Sigmoid colon (tissue), 6 donors: ENCODE measurements at regions not wholly inside any gene's neighbourhood (a gene's known extent, or its start where the extent isn't known, plus 50 kb on each side); places are given as distances from the start of the nearest gene placed in this dataset.

Experiments used
- DNase-seq: peaks from one replicate; pipeline ENCODE4 v3.0.0-alpha.2; 2019
- H3K27ac ChIP-seq, 4 donors: fragments of 200-600 bp; sonication (generic); one replicate each; pipeline ENCODE4 v1.5.1; 2016 to 2019; ENCODE audit warnings: mild to moderate bottlenecking in 1 of 4
- H3K27me3 ChIP-seq, 3 donors: fragments of 200-600 bp; sonication (generic); one replicate each; pipeline ENCODE4 v1.5.1; 2019; ENCODE audit warnings: mild to moderate bottlenecking in 1 of 3
- H3K36me3 ChIP-seq, 4 donors: fragments of 200-600 bp; sonication (generic); one replicate each; pipeline ENCODE4 v1.5.1; 2016 to 2019
- H3K4me1 ChIP-seq, 4 donors: fragments of 200-600 bp; sonication (generic); one replicate each; pipeline ENCODE4 v1.5.1; 2017 to 2019
- H3K4me3 ChIP-seq, 4 donors: fragments of 200-600 bp; sonication (generic); one replicate each; pipeline ENCODE4 v1.5.1; 2017 to 2019; ENCODE audit warnings: mild to moderate bottlenecking in 2 of 4, moderate library complexity in 1 of 4
- H3K9me3 ChIP-seq, 4 donors: fragments of 200-600 bp in 3 of 4; sonication (generic) in 3 of 4; one replicate each; pipeline versions ENCODE4 v1.5.1 to v1.6.1; 2013 to 2019
- EP300 ChIP-seq, 4 donors: sonication (generic); formaldehyde crosslinking; IDR thresholded peaks; one replicate each; pipeline ENCODE4 v1.6.1; 2017; ENCODE audit warnings: antibody characterized with exemption in 4 of 4
- POLR2A ChIP-seq, 2 donors: fragments of 450-650 bp; IDR thresholded peaks; one replicate each; pipeline ENCODE4 v1.6.1; 2016; ENCODE audit warnings: antibody characterized with exemption in 2 of 2, mild to moderate bottlenecking in 2 of 2, moderate library complexity in 2 of 2
- POLR2AphosphoS5 ChIP-seq, 4 donors: sonication (generic); formaldehyde crosslinking; IDR thresholded peaks; one replicate each; pipeline ENCODE4 v1.6.1; 2017; ENCODE audit warnings: antibody characterized with exemption in 4 of 4
- WGBS, 2 donors: extraction: QIAGEN DNeasy Blood & Tissue Kit; methylation state at CpG; one replicate each; pipeline ENCODE4 v1.1.7; 2013; 5-methylcytosine and 5-hydroxymethylcytosine counted together
- intact Hi-C: fragments of 100-400 bp; cut with DNase I; formaldehyde crosslinking; loops from one replicate; pipeline ENCODE4 v1.15.1; 2023
- TF ChIP-seq, protein P1 (sequence below), 4 experiments: fragments of 450-650 bp in 3 of 4; fragments of 200-600 bp in 1 of 4; IDR thresholded peaks; one replicate each; pipeline ENCODE4 v1.5.1; 2016 to 2019; ENCODE audit warnings: antibody characterized with exemption in 4 of 4, mild to moderate bottlenecking in 3 of 4, moderate library complexity in 2 of 4
- donor health status: healthy with polysubstance abuse.
- donor health status: healthy.

DNA sequence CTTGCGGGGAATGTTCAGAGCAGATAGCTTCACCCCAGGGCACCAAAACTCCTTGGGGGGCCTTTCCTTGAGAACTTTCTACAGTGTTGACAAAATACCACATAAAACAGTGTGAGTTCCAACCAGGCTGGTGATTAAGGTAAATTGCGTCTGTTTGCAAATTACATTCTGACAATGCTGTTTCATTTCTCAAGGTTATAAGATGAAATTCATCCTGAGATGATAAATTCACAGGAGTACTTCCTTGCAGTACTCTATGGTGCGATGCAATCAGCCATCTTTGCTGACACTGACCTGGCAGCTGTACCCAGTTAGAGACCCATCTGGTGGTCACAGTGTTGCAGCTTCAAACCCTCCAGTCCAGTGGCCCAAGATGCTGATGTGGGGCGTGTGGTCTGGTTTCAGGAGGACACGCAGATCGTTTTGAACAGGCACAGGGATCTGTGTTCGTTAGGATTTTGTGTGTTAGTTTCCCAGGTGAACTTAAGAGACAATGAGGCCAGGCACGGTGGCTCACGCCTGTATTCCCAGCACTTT, 99.5 kb upstream of the SLC66A3 start:
- Histone ChIP-seq H3K4me3 (no peak overlapping the region), H3K4me1 (no peaks in the 10 kb centered on the region), H3K27ac (no peak overlapping the region), H3K27me3 (no peaks in the 10 kb centered on the region), H3K9me3 (no peaks in the 10 kb centered on the region), H3K36me3 (no peaks in the 10 kb centered on the region)
- TF ChIP-seq EP300 (IDR thresholded peaks at IDR 0.05) (no peak), POLR2A (IDR thresholded peaks at IDR 0.05) (no peak), POLR2AphosphoS5 (IDR thresholded peaks at IDR 0.05) (no peak)
- TF ChIP-seq, protein P1, sequence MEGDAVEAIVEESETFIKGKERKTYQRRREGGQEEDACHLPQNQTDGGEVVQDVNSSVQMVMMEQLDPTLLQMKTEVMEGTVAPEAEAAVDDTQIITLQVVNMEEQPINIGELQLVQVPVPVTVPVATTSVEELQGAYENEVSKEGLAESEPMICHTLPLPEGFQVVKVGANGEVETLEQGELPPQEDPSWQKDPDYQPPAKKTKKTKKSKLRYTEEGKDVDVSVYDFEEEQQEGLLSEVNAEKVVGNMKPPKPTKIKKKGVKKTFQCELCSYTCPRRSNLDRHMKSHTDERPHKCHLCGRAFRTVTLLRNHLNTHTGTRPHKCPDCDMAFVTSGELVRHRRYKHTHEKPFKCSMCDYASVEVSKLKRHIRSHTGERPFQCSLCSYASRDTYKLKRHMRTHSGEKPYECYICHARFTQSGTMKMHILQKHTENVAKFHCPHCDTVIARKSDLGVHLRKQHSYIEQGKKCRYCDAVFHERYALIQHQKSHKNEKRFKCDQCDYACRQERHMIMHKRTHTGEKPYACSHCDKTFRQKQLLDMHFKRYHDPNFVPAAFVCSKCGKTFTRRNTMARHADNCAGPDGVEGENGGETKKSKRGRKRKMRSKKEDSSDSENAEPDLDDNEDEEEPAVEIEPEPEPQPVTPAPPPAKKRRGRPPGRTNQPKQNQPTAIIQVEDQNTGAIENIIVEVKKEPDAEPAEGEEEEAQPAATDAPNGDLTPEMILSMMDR (IDR thresholded peaks at IDR 0.05): no peak
- 94 to 95% methylated on average over 9 of the region's 9 CpGs for WGBS, 2 donors
- DNase-seq: no peak
- intact Hi-C loops: no loop called here

DNA sequence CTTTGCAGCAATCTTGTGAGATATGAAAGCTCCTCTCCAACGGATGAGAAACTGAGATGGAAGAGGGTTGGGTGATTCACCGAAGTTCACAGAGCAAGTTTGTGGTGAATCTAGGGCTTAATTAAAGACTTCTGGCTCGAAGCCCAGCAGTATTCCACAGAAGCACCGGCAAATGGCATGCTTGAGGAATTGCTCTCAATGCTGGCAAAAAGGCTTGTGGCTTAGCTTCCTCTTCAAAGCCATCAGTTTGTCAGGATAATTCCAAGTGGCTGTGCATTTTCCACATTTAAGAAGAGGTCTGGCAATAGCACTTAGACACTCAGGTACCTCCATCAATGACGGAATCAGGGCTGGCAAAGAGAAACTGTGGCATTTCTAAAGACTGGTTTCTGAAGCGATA, 98.7 kb upstream of the SLC66A3 start:
- H3K36me3 ChIP-seq: no peaks in the 10 kb centered on the region
- DNase-seq: no peak
- WGBS, 2 donors: 27 to 59% methylated on average over 6 of the region's 6 CpGs

DNA sequence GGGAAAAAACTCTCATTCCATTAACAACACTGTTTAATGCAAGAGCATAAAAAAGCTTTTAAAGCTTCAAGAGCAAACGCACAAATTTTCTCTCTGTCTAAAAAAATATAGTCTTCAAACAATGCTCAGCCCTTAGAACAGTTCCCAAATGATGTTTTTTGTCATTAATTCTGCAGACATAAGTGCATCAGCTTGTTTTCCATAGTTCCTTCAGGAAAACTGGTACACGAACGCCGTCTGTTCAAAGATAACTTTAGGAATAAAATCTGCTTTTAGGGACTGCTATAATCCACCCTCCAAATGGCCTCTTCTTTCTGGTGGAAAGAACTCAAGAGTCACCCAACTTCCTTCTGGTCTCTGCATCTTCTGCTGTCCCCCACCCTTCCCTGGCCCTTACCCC, 98.2 kb upstream of the SLC66A3 start:
- intact Hi-C loops: no loop called here

More for the DNA sequence above, 98.7 kb upstream of the SLC66A3 start:
- intact Hi-C loops: no loop called here
- Histone ChIP-seq H3K27ac (no peak overlapping the region), H3K4me1 (no peaks in the 10 kb centered on the region), H3K9me3 (peaks cover 0 to 5% (median 0%) of the 10 kb centered on the region in 4 donors), H3K4me3 (no peak overlapping the region), H3K27me3 (no peaks in the 10 kb centered on the region)
- TF ChIP-seq POLR2AphosphoS5 (IDR thresholded peaks at IDR 0.05) (no peak), EP300 (IDR thresholded peaks at IDR 0.05) (no peak), POLR2A (IDR thresholded peaks at IDR 0.05) (no peak)
- TF ChIP-seq, protein P1 (IDR thresholded peaks at IDR 0.05): no peak

DNA sequence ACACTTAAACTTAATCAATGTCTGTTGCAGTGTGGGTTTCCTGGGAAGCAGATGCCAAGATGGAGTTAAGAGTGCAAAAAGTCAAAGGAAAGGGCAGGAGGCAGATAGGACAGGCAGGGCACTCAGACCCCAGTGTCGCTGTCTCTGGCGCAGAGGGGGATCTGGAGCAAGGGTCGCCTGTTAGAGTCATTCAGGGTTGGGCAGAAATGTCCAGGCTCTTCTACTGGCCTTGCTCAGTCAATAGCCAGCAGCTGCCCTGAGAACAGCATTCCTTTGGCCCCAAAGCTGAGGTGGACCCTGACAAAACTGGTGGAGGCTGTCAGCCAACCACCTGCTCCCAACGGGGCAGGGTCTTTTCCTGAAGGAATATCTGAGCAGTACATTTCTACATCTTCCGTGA, 97.1 kb upstream of the SLC66A3 start:
- TF ChIP-seq POLR2AphosphoS5 (IDR thresholded peaks at IDR 0.05) (no peak), POLR2A (IDR thresholded peaks at IDR 0.05) (no peak), EP300 (IDR thresholded peaks at IDR 0.05) (no peak)
- TF ChIP-seq, protein P1 (IDR thresholded peaks at IDR 0.05): no peak
- intact Hi-C loops: no loop called here
- Histone ChIP-seq H3K4me3 (no peak overlapping the region), H3K27me3 (no peaks in the 10 kb centered on the region), H3K4me1 (no peaks in the 10 kb centered on the region), H3K9me3 (peaks cover 0 to 5% (median 0%) of the 10 kb centered on the region in 4 donors), H3K27ac (no peak overlapping the region), H3K36me3 (no peaks in the 10 kb centered on the region)
- no peak for DNase-seq
- WGBS, 2 donors: 78 to 86% methylated on average over 5 of the region's 5 CpGs

More for the DNA sequence above, 98.2 kb upstream of the SLC66A3 start:
- H3K27ac ChIP-seq: no peak overlapping the region
- no peak for TF ChIP-seq EP300 (IDR thresholded peaks at IDR 0.05)
- TF ChIP-seq, protein P1 (IDR thresholded peaks at IDR 0.05): no peak
- TF ChIP-seq POLR2AphosphoS5 (IDR thresholded peaks at IDR 0.05): no peak
- TF ChIP-seq POLR2A (IDR thresholded peaks at IDR 0.05): no peak
- no peaks in the 10 kb centered on the region for H3K36me3 ChIP-seq
- no peak overlapping the region for H3K4me3 ChIP-seq
- H3K4me1 ChIP-seq: no peaks in the 10 kb centered on the region
- no peak for DNase-seq
- WGBS, 2 donors: 72 to 77% methylated on average over 4 of the region's 4 CpGs
- H3K9me3 ChIP-seq: peaks cover 0 to 5% (median 0%) of the 10 kb centered on the region in 4 donors
- H3K27me3 ChIP-seq: no peaks in the 10 kb centered on the region
